ENCODE measurements at regions not wholly inside any gene's neighbourhood (a gene's known extent, or its start where the extent isn't known, plus 50 kb on each side); places are given as distances from the start of the nearest gene placed in this dataset.

- TF ChIP-seq, protein P1, sequence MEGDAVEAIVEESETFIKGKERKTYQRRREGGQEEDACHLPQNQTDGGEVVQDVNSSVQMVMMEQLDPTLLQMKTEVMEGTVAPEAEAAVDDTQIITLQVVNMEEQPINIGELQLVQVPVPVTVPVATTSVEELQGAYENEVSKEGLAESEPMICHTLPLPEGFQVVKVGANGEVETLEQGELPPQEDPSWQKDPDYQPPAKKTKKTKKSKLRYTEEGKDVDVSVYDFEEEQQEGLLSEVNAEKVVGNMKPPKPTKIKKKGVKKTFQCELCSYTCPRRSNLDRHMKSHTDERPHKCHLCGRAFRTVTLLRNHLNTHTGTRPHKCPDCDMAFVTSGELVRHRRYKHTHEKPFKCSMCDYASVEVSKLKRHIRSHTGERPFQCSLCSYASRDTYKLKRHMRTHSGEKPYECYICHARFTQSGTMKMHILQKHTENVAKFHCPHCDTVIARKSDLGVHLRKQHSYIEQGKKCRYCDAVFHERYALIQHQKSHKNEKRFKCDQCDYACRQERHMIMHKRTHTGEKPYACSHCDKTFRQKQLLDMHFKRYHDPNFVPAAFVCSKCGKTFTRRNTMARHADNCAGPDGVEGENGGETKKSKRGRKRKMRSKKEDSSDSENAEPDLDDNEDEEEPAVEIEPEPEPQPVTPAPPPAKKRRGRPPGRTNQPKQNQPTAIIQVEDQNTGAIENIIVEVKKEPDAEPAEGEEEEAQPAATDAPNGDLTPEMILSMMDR (IDR thresholded peaks at IDR 0.05 in 2 of 3, conservative IDR thresholded peaks at IDR 0.05 in 1 of 3; ENCODE audit: control insufficient read depth in 2 of 3, extremely low read depth in 1 of 3, insufficient read depth in 1 of 3, low read depth in 3 of 3, low read length in 3 of 3) = no peak
- TF ChIP-seq GATAD2B (conservative IDR thresholded peaks at IDR 0.05; ENCODE audit: low read depth) = no peak
- TF ChIP-seq EP300 (IDR thresholded peaks at IDR 0.05; ENCODE audit: borderline replicate concordance in 1 of 2, control insufficient read depth in 1 of 2, low read depth in 2 of 2, low read length in 2 of 2) = no peak
- no peak for TF ChIP-seq SP1 (IDR thresholded peaks at IDR 0.05; ENCODE audit: low read depth, low read length)
- TF ChIP-seq RFX5 (IDR thresholded peaks at IDR 0.05; ENCODE audit: low read depth, low read length) = no peak
- no peak for TF ChIP-seq CHD4 (IDR thresholded peaks at IDR 0.05)
- TF ChIP-seq ZZZ3 (IDR thresholded peaks at IDR 0.05; ENCODE audit: control insufficient read depth, insufficient read length, low read depth) = no peak
- TF ChIP-seq BHLHE40 (IDR thresholded peaks at IDR 0.05; ENCODE audit: borderline replicate concordance in 1 of 2, low read depth in 2 of 2, low read length in 1 of 2) = no peak
- no peak for TF ChIP-seq NR2C2 (IDR thresholded peaks at IDR 0.05; ENCODE audit: borderline replicate concordance, control insufficient read depth, insufficient read length, low read depth)
- no peak for TF ChIP-seq POLR2AphosphoS5 (IDR thresholded peaks at IDR 0.05; ENCODE audit: low read length)
- TF ChIP-seq CBX3 (IDR thresholded peaks at IDR 0.05; ENCODE audit: borderline replicate concordance, low read depth) = no peak
- no peak for TF ChIP-seq EZH2 (IDR thresholded peaks at IDR 0.05; ENCODE audit: borderline replicate concordance, control insufficient read depth, low read depth, low read length)
These were observed 113.0 kb downstream of the GOSR1 start for GRCh38 chr17:30590081-30590733.

Measured in GM12878 (cell line).